HG03097 (cell line): ENCODE measurements at regions not wholly inside any gene's neighbourhood (a gene's known extent, or its start where the extent isn't known, plus 50 kb on each side); places are given as distances from the start of the nearest gene placed in this dataset.

Experiments
- ATAC-seq: cut with Tn5 transposase; IDR thresholded peaks from one replicate; pipeline ENCODE4 v1.9.1; 2021; ENCODE audit not compliant: unreplicated experiment, low FRiP score

DNA sequence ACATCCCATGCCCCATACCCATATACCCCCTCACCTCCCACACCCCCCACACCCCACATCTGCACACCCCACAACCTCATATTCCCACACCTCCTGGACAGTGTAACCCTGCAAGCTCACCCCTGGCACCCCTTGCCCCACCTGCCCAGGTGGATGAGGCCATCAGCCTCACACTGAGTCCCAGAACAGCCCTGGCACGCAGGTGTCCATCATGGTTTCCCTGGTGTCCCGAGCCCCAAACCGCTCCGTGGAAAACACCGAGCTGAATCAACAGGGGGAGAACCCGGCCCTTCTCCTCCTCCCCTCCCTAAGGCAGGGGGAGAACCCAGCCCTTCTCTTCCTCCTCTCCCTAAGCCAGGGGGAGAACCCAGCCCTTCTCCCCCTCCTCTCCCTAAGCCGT, 415.6 kb upstream of the SALL3 start:
- no peak for ATAC-seq

DNA sequence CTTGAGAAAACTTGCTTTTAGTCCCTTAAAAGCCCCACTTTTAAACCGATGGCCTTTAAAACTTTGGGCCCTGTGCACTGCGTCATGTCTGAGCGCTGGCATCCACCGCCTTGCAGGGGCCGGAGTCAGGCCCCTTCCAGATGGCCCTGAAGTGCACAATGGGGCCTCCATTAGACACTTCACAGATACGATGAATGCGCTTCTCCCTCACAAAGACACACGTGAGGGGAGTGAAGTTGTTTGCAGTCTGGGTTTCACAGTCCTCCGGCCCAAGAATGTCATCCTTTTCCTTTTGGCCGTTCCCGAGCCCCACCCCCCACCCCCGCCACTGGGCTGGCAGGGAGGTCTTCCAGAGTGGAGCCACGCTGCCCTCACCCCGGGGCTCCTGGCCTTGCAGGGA, 415.1 kb upstream of the SALL3 start:
- no peak for ATAC-seq

GRCh38 chr18:78565240-78565639, 414.4 kb upstream of the SALL3 start:
- no peak for ATAC-seq

- no peak for ATAC-seq
These were observed 413.6 kb upstream of the SALL3 start for GRCh38 chr18:78566065-78566464.

DNA sequence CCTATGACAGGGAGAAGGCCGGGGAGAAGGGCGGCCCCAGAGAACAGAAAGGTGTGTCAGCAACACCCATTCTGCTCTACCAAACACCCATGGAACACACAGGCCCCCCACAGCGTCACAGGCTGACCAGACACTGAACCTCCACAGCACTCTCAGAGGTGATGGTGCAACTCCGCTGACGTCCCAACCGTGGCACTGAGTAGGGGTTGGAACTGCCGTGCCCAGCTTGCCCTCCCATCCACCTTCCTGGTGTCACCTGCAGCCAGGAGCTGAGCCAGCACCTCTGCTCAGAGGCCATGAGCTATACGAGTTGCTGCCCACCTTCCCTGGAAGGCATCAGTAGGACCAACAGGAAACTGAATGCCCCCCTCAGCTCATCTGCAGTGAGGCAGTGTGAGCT, 412.9 kb upstream of the SALL3 start:
- no peak for ATAC-seq

DNA sequence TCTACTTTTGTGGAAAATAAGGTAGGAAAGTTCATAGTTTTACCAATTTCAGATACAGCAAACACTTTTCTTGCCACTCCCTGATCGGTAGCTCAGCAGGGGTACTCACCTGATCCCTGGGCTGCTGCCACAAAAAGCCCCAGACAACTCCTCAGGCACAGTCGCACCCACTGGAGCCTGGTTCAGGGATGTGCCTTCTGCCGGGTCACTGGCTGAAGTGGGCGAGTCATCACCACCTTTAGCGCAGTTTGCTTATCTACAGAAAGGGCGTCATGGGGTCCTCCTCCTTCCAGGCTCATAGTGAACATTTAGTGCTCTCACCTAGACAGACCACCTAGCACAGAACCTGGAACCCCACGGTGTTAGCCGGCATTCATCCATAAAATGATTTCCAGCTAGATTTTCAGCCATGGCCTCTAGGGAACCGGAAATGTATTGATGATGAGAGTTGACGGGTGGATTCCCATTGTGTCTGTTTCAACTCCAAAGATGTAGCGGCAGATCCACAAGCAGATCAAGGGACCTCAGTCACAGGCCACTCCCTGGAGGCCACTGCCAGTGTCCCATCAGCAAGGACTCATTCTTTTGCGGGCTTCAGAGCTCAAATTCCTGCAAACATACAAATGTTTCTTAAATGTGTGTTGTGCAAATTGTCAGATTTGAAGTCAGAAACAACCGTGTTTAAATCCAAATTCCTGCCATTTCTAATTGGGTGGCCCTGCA, 408.4 kb upstream of the SALL3 start:
- no peak for ATAC-seq

DNA sequence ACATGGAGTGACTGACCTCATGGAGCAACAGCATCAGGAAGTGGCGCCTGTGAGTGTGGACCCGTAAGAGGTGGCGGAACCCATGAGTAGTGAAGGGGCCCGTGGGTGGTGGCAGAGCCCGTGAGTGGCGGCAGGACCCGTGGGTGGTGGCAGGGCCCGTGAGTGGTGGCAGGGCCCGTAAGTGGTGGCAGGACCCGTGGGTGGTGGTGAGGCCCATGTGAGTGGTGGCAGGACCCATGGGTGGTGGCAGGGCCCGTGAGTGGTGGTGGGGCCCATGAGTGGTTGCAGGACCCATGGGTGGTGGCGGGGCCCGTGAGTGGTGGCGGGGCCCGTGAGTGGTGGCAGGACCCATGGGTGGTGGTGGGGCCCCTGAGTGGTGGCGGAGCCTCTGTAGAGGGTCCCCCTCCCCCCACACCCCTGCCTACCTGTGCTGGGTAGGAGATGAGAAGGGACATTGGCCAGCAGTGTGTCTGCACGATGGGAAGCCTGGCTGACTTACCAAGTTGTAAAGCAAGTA, 407.7 kb upstream of the SALL3 start:
- no peak for ATAC-seq

GRCh38 chr18:78573773-78574172, 405.8 kb upstream of the SALL3 start:
- no peak for ATAC-seq

- no peak for ATAC-seq
These were observed 402.7 kb upstream of the SALL3 start for GRCh38 chr18:78576967-78577366.

GRCh38 chr18:78579449-78579848, 400.2 kb upstream of the SALL3 start:
- ATAC-seq = no peak

DNA sequence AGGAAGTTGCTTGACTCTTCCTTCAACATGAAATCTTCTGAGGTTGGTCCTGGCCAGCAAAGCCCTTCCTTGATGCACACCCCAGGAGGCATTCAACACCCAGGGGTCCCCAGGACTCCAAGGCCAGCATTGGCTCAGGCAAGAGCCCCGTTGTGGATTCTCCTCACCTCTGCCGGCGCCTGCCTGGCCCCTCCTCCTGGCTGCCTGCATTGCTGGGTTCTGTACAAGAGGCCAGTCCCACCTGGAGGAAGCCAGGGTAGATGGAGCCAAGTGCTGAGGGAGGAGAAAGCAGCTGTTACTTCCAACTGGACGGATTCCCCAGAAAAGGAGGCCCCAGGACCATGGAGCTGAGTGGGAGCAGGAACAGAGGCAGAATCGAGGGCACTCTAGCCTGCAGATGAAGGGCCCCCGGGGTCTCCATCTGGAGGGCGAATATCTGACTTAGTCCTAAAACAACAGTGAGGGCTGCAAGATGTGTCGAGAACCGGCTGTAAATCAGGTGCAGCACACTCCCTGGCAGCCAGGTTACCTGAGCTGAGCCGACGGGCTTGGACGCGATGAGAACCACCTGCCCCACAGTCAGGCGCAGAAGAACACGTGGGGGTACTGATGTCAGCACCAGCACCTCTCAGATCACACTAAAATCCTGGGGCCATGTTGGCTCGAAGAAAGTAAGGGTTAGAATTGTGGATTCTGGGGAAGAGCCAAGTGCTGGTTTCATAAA, 399.6 kb upstream of the SALL3 start:
- ATAC-seq = no peak

DNA sequence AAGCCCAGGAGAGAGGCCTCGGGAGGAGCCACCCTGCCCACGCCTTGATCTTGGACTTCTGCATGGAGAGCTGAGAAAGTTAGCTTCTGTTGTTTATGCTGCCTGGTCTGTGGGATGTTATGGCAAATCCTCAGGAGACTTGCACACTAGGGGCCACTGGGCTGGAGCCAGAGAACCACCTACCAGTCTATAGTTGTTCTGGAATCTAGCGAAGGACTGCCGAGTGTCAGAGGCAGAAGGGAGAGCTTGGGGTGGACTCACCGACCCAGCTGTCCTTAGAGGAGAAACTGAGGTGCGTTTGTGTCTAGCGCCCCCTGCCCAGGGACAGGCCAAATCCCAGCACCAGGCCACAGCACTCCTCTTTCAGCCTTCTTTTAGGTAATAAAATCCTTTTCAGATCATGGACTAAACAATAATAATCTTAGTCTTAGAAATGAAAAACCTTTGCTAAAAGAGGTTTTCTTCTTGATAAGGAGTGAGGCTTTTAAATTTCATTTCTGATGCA, 398.7 kb upstream of the SALL3 start:
- no peak for ATAC-seq

DNA sequence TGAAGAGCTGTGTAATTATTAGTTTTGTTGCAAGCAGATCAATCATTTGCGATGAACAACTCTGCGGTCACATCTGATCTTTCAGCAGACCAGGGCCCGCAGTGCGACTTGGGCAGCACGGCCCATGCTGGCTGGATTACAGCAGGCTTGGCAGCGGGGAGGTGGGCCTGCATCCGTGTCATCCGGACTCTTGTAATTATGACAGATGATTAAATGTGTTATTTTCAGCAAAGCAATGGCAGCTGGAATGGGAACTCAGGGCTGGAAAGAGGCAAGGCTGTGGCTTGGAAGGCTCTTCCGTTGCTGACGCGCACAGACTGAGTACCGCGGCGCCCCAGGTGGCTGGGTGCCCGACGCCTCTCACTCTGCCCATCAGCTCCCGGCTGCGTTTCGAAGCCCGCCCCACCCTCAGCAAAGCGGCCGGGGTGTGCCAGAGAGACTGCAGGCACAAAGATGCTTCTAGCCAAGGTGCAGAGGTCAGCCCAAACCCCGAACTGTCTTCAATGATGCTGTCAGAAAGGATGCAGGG, 397.4 kb upstream of the SALL3 start:
- ATAC-seq = no peak

- no peak for ATAC-seq
These were observed 396.5 kb upstream of the SALL3 start for GRCh38 chr18:78582898-78583738.

GRCh38 chr18:78583739-78584458, 395.7 kb upstream of the SALL3 start:
- ATAC-seq = no peak

- ATAC-seq = no peak
These were observed 395.1 kb upstream of the SALL3 start for GRCh38 chr18:78584459-78585022.

DNA sequence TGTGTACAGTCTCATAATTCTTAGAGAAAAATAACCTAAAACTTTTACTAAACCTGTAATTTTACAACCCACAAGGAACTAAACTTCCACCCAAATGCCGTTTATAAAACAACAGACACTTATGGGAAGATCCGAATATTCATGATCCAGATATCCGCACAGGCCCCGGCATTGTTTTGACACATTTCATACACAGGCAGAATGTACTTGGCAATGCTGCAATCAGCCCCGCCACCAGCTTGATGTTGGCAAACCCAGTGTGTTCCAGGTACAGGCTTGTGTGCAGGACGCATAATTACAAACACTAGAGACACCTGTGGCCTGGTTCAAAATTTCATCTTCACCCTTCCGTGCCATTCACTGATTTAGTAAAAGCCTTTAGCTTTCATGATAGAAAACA, 393.0 kb upstream of the SALL3 start:
- ATAC-seq = no peak

GRCh38 chr18:78587096-78587495, 392.5 kb upstream of the SALL3 start:
- no peak for ATAC-seq

GRCh38 chr18:78587626-78588600, 391.7 kb upstream of the SALL3 start:
- ATAC-seq = no peak
